ENCODE measurements at regions not wholly inside any gene's neighbourhood (a gene's known extent, or its start where the extent isn't known, plus 50 kb on each side); places are given as distances from the start of the nearest gene placed in this dataset.
"Not testable (repeated sequence)": the region's sequence is repeated elsewhere in the genome, so short reads cannot be mapped to it uniquely, and the experiment has no call there.

DNA sequence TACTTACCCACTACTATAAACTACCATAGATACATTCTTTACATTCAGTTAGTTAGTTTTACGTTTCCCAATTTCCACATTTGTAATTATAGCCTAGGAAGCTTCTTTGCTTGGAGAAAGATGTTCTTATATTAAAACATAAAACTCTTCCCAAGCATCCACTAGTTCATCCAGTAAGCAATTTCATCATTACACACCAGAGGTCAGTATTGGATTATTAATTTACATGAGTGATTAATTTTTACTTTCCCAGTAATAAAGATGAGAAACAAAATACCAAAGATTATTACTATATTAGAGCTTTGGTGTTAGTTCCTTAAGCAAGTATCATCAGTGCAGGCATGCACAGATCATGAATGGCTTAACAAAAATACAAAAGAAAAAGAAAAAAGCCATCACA is 518.4 kb downstream of the TUBA3C start:
- H3K4me3 ChIP-seq; H3K9me3 ChIP-seq (ENCODE audit: low read depth, low read length); H3K27ac ChIP-seq; H3K9ac ChIP-seq (ENCODE audit: insufficient read length); H3K36me3 ChIP-seq (ENCODE audit: insufficient read depth, low read length); DNase-seq (ENCODE audit: low read depth, low spot score): not testable (repeated sequence)

DNA sequence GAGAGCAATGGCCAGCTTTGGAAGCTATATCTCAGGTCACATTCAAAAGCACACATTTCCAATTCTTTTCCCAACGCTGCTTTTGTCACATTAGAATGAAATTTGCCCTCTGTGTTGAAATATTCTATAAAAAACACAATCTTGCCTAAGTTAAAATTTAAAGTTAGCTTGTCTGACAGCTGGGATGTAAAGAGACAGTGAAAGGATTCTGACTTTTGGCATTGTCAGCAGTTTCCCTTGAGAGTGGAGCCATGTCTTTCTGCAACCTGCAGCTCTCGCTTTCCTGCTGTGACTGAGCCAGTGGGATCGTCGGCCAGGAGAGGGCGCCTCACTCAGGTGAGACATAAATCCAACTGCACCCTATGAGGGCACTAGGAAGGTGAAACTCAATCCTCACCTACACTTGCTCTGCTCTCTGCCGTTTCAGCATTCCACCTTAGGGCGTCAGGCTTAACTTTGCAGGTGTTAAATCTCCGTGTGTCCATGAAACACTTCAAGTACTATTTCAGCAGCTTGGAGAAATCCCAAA is 537.9 kb downstream of the TUBA3C start:
- DNase-seq (ENCODE audit: low read depth, low spot score); H3K9ac ChIP-seq (ENCODE audit: insufficient read length); H3K9me3 ChIP-seq (ENCODE audit: low read depth, low read length); H3K4me3 ChIP-seq; H3K27ac ChIP-seq; H3K36me3 ChIP-seq (ENCODE audit: insufficient read depth, low read length): not testable (repeated sequence)

DNA sequence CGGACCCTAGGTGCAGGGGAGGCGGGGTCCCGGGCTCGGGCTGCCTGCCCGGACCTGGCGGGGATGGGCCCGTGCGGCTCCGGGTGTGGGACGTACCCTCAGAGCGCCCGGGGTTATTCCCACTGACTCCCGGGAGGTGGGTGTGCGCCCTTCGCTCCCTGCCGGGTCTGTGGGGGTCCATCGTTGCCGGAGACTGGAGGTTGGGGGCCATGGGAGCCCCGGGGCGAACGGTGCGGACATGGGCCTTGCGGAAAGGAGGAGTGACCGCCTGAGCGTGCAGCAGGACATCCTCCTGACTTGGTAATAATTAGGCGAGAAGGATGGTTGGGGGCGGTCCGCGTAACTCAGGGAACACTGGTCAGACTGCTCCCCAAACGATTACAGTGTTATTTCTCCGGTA is 552.7 kb downstream of the TUBA3C start:
- not testable (repeated sequence) for H3K4me3 ChIP-seq; H3K9me3 ChIP-seq (ENCODE audit: low read depth, low read length); DNase-seq (ENCODE audit: low read depth, low spot score); H3K9ac ChIP-seq (ENCODE audit: insufficient read length); H3K27ac ChIP-seq; H3K36me3 ChIP-seq (ENCODE audit: insufficient read depth, low read length)

DNA sequence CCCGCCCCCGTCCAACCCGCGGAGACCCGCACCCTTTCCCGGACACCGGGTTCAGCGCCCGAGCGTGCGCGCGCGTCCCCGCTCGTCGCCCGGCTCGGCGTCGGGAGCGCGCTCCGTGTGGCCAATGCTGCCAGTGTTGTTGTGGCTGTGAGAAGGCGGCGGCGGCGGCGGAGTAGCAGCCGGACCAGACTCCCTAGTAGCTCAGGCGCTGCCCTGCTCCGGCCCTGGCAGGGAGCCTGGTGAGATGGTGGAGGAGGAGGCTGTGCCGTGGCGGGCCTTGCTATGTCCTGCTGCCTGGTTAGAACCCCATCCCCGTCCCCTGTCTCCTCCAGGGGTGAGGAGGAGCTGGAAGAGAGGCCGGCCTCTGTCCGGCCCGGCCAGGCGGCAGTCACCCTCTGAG is 553.2 kb downstream of the TUBA3C start:
- no peak for TF ChIP-seq EZH2 (IDR thresholded peaks at IDR 0.05)
- no peak for TF ChIP-seq POLR2AphosphoS5 (IDR thresholded peaks at IDR 0.05; ENCODE audit: borderline replicate concordance, low read depth, low read length)
- no peak for TF ChIP-seq FOXP2 (optimal IDR thresholded peaks at IDR 0.05; ENCODE audit: control extremely low read depth, extremely low read length, insufficient read depth)
- Histone ChIP-seq H3K36me3 (ENCODE audit: insufficient read depth, low read length) (no peaks in the 10 kb centered on the region), H3K4me3 (no peak overlapping the region), H3K9me3 (ENCODE audit: low read depth, low read length) (no peaks in the 10 kb centered on the region), H3K27ac (no peak overlapping the region), H3K9ac (ENCODE audit: insufficient read length) (no peak overlapping the region)
- DNase-seq (ENCODE audit: low read depth, low spot score) = no peak

DNA sequence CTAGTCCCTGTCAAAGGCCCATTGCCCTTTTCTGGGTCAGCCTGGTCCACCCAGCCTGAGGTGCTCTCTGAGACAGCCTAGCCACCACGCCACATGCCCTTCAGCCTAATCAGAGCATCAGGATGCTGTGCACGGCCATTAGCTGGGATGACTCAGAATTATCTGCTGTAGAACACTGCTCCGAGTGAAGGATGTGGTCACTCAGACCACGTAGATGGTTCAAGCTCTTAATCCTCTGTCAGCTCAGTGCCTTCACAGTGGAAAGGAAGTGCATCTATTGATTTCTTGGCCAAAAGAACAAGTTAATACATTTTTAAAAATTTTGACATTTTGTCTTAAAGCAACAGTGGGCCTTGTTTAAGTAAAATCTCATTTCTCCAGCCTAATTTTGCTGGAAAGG is 557.6 kb downstream of the TUBA3C start:
- not testable (repeated sequence) for H3K9ac ChIP-seq (ENCODE audit: insufficient read length); DNase-seq (ENCODE audit: low read depth, low spot score); H3K36me3 ChIP-seq (ENCODE audit: insufficient read depth, low read length); H3K4me3 ChIP-seq; H3K9me3 ChIP-seq (ENCODE audit: low read depth, low read length); H3K27ac ChIP-seq

DNA sequence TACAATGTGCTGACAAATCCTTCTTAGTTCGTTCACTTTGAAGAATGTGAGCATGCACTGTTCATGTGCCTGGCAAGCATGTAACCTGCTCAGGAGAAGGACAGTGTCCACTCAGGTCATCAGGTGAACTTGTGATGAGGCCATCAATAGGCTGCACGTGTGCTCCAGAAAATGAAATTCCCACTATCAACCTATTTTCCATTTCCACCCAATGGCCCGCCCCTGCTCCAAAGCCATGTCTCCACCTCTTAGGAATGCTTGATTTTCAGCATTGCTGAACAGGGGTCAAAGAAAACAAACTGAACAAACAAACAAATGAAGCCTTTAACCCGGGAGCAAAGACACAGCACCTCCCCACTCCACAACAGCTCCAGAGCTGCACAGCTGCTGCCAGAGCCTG is 563.2 kb downstream of the TUBA3C start:
- H3K27ac ChIP-seq; DNase-seq (ENCODE audit: low read depth, low spot score); H3K9me3 ChIP-seq (ENCODE audit: low read depth, low read length): not testable (repeated sequence)

DNA sequence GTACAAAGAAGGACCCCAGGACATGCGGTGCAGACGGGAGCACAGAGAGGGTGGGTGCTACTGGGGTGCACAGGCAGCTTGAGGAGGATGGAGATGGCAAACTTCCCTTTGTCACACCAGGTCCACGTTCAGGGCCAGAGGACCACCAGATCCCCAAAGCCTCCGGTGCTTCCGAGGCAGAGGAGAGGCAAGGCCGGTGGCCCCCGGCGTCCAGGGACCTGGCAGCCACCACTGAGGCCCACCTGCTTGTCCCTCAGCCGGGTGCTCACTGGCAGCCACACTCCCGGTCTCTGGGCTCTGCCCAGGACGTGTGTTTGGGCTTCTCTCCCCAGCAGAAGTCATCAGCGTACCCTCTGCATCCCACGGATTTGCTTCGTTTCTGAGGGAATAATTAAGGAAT is 571.1 kb downstream of the TUBA3C start:
- not testable (repeated sequence) for H3K9ac ChIP-seq (ENCODE audit: insufficient read length); H3K36me3 ChIP-seq (ENCODE audit: insufficient read depth, low read length)

More for the DNA sequence above, 563.2 kb downstream of the TUBA3C start:
- not testable (repeated sequence) for H3K4me3 ChIP-seq; H3K9ac ChIP-seq (ENCODE audit: insufficient read length); H3K36me3 ChIP-seq (ENCODE audit: insufficient read depth, low read length)

DNA sequence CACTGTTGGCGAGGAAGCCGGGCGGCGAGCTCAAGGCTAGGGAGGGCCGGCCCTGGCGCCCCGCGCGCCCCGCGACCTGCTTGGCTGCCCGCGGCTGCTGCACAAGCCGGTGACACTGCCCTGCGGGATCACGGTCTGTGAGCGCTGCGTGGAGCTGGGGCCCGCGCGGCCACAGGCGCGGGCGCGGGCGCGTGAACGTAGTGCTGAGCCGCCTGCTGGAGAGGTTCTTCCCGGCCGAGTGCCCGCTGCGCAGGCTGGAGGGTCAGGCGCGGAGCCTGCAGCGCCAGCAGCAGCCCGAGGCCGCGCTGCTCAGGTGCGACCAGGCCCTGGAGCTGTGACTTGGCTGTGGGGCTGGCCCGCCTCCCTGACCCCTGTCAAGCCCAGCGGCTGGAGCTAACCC is 572.3 kb downstream of the TUBA3C start:
- H3K4me3 ChIP-seq; H3K9ac ChIP-seq (ENCODE audit: insufficient read length); H3K27ac ChIP-seq; H3K36me3 ChIP-seq (ENCODE audit: insufficient read depth, low read length); DNase-seq (ENCODE audit: low read depth, low spot score); H3K9me3 ChIP-seq (ENCODE audit: low read depth, low read length): not testable (repeated sequence)

More for the DNA sequence above, 571.1 kb downstream of the TUBA3C start:
- DNase-seq (ENCODE audit: low read depth, low spot score); H3K27ac ChIP-seq; H3K9me3 ChIP-seq (ENCODE audit: low read depth, low read length); H3K4me3 ChIP-seq: not testable (repeated sequence)

DNA sequence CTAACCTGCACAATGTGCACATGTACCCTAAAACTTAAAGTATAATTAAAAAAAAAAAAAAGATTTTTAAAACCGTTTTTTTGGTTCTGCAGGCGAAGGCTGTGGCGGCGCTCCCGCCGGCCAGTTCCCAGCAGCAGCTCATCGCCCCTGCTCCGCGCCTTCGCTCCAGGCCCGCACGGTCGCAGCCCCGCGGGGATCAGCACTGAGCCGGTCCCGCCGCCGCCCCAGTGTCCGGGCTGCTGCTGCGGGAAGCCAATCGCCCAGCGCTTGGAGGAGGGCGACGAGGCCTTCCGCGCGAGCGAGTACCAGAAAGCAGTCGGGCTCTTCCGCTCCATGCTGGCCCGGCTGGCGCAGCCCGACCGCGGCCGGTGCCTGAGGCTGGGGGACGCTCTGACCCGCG is 572.8 kb downstream of the TUBA3C start:
- H3K36me3 ChIP-seq (ENCODE audit: insufficient read depth, low read length); H3K9me3 ChIP-seq (ENCODE audit: low read depth, low read length); H3K4me3 ChIP-seq; DNase-seq (ENCODE audit: low read depth, low spot score); H3K9ac ChIP-seq (ENCODE audit: insufficient read length); H3K27ac ChIP-seq: not testable (repeated sequence)

DNA sequence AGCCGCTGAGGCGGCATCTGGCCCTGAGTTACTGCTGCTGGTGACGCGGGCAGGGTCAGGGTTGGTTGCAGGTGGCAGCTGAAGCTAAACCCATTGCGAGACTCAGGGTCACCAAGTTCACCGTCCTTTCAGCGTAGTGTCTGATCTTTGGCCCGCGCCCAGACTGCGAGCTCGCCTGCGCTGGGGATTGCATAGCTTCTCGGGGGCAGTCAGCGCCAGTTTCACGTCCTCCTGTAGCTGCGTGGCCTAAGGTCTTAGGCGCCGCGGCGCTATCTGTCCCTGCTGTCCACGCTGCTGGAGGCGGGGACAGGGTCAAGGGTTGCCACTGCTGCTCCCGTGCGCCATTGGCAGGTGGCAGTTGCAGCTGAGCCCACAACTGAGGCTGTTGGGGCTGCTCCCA is 581.3 kb downstream of the TUBA3C start:
- not testable (repeated sequence) for DNase-seq (ENCODE audit: low read depth, low spot score); H3K36me3 ChIP-seq (ENCODE audit: insufficient read depth, low read length); H3K9me3 ChIP-seq (ENCODE audit: low read depth, low read length); H3K9ac ChIP-seq (ENCODE audit: insufficient read length); H3K4me3 ChIP-seq; H3K27ac ChIP-seq

DNA sequence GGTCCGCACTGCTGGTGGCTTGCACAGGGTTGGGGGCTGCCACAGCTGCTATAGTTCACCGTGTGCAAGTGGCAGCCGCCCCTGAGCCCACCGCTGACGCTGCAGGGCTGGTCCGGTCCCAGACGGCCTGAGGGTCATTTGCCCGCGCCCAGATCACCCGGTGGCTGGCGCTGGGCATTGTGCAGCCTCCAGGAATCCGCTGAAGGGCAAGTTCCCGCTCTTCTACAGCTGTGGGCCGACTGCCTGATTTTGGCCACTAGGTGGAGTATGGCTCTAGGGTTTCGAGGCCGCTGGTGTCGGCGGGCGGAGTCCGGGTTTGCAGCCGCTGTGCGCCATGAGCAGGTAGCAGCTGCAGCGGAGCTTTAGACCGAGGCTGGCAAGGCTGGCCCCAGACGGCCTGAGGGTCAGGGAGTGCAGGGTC is 581.8 kb downstream of the TUBA3C start:
- H3K9me3 ChIP-seq (ENCODE audit: low read depth, low read length); H3K9ac ChIP-seq (ENCODE audit: insufficient read length); H3K27ac ChIP-seq; H3K4me3 ChIP-seq; DNase-seq (ENCODE audit: low read depth, low spot score); H3K36me3 ChIP-seq (ENCODE audit: insufficient read depth, low read length): not testable (repeated sequence)

DNA sequence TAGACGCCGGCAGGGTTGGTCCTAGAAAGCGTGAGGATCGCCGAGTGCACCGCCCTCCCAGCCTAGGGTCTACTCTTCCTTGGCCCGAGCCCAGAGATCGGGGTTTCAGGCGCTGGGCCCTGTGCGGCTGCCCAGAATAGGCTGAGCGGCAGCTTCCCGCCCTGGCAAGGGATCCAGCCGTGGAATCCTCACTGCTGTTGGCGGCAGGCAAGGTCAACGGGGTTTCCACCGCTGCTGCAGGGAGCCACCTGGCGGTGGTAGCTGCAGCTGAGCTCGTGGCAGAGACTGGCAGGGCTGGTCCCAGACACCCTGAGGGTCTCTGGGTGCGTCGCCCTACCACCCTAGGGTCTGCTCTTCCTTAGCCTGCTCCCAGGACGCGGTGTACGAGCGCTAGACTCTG is 583.1 kb downstream of the TUBA3C start:
- not testable (repeated sequence) for DNase-seq (ENCODE audit: low read depth, low spot score); H3K27ac ChIP-seq; H3K9me3 ChIP-seq (ENCODE audit: low read depth, low read length); H3K36me3 ChIP-seq (ENCODE audit: insufficient read depth, low read length); H3K4me3 ChIP-seq; H3K9ac ChIP-seq (ENCODE audit: insufficient read length)

DNA sequence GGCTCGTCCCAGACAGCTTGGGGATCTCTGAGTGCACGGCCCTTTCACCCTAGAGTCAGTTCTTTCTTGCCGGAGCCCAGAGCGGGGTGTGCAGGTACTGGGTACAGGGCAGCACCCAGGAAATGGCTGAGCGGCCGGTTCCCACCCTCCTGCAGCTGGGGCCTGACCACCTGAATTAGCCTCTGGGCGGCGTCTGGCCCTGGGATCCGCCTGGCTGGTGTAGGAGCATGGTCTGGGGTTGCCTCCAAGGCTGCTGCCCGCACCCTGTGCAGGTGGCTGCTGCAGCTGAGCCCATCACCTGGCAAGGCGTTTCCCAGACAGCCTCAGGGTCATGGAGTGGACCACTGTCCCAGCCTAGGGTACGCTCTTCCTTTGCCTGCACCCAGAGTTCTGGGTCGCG is 583.7 kb downstream of the TUBA3C start:
- not testable (repeated sequence) for H3K9me3 ChIP-seq (ENCODE audit: low read depth, low read length); DNase-seq (ENCODE audit: low read depth, low spot score)

DNA sequence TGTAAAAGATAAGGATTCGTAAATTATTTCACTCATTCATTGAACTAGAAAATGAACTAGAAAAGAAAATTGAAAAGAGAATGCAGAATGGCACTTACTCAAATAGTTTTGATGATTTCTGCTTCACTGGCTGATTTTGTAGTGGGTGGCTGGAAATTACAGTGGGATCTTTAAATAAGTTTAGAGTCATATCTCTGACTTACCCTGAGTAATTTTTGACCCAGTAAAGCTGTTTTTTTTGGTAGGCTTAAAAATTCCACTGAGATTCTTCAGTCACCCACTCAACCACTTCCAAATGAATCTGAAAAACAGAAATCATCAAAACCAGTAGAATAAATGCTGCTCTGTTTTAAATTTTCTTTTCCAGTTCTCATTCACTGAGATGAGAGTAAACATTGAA is 604.5 kb downstream of the TUBA3C start:
- H3K36me3 ChIP-seq (ENCODE audit: insufficient read depth, low read length); H3K27ac ChIP-seq; H3K9me3 ChIP-seq (ENCODE audit: low read depth, low read length); DNase-seq (ENCODE audit: low read depth, low spot score); H3K9ac ChIP-seq (ENCODE audit: insufficient read length); H3K4me3 ChIP-seq: not testable (repeated sequence)

More for the DNA sequence above, 583.7 kb downstream of the TUBA3C start:
- not testable (repeated sequence) for H3K4me3 ChIP-seq; H3K27ac ChIP-seq; H3K9ac ChIP-seq (ENCODE audit: insufficient read length); H3K36me3 ChIP-seq (ENCODE audit: insufficient read depth, low read length)

DNA sequence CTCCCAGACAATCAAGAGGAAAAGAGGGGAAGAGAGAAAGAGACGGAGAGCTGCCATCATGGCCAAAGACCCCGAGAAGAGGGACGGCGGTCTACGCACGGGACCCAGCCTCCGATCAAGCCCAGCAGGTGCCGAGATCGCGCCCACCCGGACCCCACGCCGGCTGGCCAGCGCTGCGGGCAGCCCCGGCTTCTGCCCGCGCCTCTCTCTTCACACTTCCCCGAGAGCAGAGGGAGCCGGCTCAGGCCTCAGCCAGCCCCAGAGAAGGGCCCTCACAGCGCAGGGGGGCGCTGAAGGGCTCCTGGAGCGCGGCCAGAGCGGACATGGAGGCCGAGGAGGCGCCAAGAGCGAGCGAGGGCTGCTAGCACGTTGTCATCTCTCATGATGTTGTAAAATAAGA is 613.7 kb downstream of the TUBA3C start:
- H3K27ac ChIP-seq; DNase-seq (ENCODE audit: low read depth, low spot score); H3K4me3 ChIP-seq; H3K9ac ChIP-seq (ENCODE audit: insufficient read length); H3K36me3 ChIP-seq (ENCODE audit: insufficient read depth, low read length); H3K9me3 ChIP-seq (ENCODE audit: low read depth, low read length): not testable (repeated sequence)

Measured in SK-N-MC (cell line).